ENCODE measurements at regions not wholly inside any gene's neighbourhood (a gene's known extent, or its start where the extent isn't known, plus 50 kb on each side); places are given as distances from the start of the nearest gene placed in this dataset.

- TF ChIP-seq CTCF (IDR thresholded peaks at IDR 0.05) (no peak), EZH2 (IDR thresholded peaks at IDR 0.05; ENCODE audit: borderline replicate concordance, insufficient read depth, low read depth, low read length, poor library complexity, severe bottlenecking) (no peak)
Measured at GRCh38 chr14:43476822-43477221, 1030.3 kb downstream of the FSCB start.

Data from B cell (primary cell).